NCI-H510A (cell line): ENCODE measurements at regions not wholly inside any gene's neighbourhood (a gene's known extent, or its start where the extent isn't known, plus 50 kb on each side); places are given as distances from the start of the nearest gene placed in this dataset.

Source experiments
- DNase-seq: peaks from one replicate; lab custom pipeline; 2025; lab: John Stamatoyannopoulos, UW

DNA sequence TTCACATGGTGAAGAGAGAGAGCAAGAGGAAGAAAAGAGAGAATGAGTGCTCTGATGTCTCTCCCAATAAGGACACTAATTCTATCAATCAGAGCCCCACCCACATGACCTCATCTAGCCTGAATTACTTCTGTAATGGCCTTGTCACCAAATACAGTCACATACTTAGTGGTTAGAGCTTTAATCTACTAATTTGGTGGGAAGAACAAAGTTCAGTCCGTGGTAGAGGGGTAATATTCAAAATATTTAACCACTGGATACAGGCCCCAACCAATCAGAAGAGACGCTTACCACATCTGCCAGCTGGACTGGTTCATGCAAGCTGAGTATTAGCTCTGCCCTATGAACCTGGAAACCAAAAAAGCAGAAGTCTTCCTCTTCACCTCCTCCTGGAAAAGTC is 336.3 kb upstream of the NFE2L3 start:
- DNase-seq: no peak

DNA sequence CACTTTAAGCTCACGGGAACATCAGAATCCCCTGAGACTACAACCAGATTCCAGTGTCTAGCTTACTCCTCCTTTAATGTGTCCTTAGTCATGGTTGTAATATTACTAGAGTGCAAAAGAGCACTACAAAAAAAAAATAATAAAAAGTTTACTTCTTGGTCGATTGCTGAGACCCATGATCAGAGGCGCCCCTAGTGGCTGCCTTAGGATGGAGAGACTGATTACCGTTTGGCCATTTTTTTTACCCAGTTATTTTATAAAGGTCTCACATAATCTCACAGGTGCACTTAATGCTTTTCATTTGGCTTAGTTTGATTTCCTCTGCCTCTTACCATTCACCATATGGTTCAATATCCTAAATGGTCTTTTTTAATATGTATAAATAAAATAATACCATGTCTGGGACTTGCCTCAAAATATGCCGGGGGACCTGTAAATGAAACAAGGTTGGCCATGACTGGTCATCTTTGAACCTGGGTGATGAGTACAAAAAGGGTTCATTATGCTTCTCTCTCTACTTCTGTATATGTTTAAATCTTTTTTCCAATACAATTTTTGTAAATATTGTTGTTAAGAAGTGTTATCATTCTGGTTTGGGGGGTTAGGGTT is 331.5 kb upstream of the NFE2L3 start:
- no peak for DNase-seq

DNA sequence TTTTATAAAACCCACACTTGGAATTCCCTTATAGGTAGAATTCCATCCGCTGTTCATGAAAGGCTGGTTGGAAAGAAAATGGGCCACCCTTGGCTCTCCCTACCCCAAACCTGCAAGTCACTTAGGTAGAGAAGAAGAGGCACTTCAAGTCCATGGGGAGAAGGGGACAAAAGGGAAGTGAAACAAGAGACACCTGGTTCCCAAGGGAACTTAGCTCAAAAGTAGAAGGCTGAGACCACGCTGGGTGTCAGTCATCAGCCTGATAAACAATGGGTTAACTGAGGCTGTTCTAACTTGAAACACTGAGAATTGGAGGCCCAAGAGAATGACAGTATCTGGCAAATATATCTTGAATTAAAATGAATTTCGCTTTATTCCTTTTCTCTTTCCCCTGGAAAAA is 330.8 kb upstream of the NFE2L3 start:
- no peak for DNase-seq

DNA sequence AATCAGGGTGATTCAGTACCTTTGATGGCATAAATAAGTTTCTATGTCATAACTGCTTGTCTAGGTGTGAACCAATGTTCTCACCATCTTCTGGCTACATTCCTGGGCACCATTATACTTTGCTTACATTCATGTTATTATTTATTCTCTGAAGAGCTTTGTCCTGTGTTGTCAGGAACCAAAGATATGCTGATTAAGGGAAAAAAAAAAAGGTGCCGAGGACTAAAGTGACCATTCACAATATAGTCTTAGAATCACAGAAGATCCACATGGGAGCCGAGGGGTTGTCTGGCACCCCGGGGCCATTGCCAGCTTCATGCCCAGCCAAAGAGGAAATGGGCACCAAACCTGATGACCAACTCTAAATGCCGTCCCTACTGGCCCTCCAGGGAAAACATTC is 329.2 kb upstream of the NFE2L3 start:
- no peak for DNase-seq

DNA sequence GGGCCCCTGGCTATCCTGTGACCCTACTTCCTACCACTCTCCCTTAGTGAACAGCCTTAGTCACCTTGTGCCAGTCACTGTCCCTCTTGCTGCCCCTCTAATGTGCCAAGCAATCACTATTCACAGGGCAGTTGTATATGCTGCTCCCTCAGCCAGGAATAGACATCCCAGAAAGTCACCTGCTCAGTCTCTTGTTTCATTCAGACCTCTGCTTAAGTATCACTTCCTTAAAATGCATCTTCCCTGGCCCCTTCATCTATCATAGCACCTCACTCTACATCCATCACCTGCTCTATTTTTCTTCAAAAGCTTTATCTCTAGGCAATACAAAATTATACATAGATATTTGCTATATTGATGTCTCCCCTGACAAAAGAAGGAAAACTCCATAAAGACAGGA is 328.4 kb upstream of the NFE2L3 start:
- no peak for DNase-seq

DNA sequence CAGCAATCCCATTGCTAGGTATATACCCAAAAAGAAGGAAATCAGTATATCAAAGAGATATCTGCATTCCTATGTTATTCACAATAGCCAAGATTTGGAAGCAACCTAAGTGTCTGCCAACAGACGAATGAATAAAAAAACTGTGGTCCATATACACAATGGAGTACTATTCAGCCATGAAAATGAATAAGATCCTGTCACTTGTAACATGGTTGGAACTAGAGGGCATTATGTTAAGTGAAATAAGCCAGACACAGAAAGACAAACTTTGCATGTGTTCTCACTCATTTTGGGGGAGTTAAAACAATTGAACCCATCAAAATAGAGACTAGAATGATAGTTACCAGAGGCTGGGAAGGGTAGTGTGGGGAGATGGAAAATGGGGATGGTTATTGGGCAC is 323.5 kb upstream of the NFE2L3 start:
- no peak for DNase-seq

DNA sequence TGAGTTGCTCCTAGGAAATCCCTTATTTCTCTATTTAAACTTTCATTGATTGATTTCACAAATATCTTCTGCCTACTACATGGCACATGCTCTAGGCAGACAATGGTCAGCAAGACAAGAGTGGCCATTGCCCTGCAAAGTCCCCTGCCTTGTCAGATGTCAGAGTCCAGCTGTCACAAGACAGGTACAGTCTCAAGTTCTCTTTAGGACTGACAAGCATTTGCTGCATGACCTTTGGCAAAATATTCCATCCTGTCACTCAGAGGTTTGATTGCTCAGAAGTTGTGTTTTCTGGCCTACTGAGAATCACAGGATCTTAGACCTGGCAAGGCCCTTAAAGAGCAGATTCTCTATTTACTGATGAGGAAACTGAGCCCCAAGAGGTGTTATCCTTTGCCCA is 322.3 kb upstream of the NFE2L3 start:
- DNase-seq: no peak

DNA sequence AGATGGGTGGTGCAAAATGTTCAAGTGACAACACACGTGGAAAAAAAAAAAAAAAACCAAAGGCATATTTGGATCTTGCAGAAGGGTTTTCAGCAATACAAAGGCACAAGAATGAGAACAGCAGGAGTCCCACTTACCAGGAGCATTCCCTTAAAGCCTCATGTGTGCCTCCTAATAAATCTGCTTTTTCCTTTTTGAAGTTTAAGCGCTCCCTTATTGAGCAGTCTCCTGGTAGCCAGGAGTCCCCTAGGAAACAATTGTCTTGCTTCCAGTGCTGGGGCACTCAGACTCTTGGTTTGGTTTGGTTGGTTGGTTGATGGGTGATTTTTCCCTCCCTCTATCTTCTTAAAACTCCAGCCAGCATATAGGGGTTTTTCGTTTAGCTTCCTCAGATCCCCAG is 321.8 kb upstream of the NFE2L3 start:
- no peak for DNase-seq

DNA sequence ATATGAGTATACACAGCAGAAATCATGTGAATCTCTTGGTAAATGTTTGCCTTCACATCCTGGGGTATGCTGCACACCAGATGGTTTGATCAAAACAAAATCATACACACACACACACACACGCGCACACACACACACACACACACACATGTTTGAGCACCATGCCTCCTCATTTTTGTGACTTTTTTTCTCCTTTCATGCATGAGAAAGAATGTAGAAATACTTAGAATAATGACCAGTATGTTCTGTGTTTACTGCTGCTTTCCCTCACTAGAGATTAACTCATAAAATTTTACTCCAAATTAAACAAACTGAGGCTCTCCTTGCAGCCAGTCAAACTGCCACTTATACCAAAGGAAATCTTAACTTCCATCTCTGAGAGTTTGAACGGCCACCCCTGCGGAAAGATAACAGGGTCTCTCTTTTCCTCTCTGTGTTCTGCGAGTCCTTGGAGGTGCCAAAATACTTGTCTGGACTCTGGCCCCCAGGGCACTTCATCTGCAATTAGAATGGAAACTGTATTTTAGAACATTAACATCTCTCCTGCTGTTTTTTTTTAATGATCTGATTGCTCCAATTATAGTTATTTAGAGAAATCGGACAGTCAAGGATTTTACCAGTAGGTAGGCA is 320.8 kb upstream of the NFE2L3 start:
- no peak for DNase-seq

DNA sequence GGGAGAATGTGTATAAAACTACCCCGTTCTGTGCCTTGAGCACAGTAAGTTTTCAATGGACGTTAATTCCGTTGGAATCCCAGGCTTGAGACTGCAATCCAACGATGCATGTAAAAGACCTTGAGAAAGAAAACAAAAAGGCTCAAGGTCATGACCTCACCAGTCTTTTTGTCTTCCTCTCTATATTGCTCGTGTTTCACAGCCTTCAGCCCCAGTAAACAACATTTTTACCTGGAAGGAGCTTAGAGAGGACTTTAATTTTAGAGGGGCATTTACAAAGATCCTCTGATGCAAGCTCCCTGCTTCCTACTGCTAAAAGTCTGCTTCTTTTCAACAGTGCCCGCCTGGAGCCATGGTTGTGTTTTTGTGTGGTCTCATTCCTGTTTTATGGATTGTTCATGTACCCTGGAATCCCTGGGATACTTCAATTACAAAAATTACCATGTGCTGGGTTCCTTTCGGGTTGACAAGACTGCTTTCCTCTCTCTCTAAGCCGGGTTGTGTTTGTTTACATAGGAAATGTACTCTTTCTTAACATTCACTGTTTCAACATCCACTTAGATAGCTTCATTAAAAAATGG is 320.1 kb upstream of the NFE2L3 start:
- no peak for DNase-seq

DNA sequence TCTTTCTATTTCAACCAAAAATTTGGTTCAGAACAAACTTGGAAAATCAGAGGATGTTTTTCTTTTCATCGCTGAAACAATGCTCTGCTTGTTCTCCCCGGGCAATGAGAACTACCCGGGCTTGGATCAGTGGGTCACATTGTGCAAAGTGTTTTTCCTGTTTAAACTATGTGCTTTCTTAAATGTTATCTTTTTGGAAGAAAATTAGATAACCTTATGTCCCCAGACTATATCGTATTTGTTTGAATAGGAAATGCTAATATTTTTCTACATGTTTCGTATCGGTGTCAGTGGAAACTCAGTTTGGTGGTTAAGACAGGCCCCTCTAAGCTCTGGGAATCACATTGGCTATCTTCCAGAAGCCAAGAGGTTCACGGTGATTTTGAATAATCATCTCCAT is 319.5 kb upstream of the NFE2L3 start:
- no peak for DNase-seq

DNA sequence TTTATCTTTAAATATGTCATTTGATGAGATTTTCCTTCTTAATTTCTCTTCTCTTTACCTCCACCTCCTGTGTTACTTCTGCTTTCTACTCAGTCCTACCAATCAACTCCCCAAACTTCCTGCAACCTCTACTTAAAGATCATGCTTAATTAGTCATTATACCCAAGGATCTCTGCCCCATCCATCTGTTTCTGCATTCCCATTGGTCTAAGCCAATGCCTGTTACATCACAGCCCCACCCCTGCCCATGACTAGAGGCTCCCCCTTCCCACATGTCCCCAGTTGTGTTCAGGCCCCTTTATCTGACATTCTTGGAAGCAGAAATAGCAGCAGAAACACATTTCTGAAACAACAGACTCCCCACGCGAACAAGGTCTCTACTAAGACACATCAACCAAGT is 319.1 kb upstream of the NFE2L3 start:
- DNase-seq: no peak

DNA sequence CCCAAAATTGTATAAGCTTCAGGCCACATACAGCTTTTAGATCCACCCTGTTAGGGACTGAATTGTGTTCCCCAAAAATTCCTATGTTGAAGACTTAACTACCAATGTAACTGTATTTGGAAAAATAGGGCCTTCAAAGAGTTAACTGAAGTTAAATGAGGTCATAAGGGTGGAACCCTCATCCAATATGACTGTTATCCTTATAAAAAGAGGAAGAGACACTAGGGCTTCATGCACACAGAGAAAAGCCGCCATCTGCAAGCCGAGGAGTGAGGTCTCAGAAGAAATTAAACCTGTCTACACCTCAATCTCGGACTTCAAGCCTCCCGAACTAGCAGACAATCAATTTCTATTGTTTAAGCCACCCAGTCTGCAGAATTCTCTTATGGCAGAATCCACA is 317.9 kb upstream of the NFE2L3 start:
- DNase-seq: no peak

DNA sequence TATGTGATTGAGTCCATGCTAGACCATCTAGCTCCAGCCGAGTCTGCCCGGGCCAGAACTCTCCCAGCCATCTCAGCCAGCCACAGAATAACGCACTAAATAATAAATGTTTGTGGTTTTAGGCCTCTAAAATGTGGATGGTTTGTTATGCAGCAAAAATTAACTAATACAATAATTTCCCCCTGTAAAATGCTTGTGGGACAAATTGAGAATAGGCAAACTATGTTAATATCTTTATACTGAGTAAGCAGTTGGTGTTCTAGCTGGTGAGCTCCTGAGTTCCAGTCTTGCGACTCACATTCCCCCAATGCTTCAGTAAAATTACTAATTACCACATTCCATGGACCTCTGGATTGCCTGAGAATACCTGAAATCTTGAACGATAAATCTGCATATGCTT is 316.8 kb upstream of the NFE2L3 start:
- DNase-seq: no peak

DNA sequence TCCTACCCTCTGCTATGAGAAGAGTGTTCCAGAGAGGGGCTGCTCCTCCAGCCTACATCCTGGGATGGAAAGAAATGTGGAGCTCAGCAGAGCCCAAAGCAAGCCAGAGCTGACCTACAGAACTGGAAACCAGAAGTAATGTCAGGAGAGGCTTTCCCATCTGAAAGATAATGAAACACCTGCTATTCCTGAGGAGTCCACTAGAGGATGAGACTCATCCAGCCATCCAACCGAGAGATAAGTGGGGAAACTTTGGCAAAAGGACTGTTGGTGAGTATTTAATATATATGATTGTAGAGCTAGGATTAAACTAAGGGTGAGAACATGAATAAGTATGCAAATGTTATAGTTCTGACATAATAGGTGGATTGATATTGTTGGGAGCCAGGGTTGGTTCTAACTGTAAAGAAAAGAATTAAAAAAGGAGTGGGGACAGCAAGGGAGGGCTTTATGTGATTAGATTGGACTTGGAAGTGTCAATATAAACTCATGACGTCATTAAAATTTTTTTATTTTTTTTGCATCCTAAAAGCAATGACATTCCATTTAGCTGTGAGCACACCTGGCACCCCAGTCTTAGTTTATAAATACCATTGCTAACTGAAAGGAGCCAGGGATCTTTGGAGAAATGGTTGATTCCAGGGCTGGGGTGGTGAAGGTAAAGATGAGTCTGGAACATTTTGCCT is 312.8 kb upstream of the NFE2L3 start:
- no peak for DNase-seq

DNA sequence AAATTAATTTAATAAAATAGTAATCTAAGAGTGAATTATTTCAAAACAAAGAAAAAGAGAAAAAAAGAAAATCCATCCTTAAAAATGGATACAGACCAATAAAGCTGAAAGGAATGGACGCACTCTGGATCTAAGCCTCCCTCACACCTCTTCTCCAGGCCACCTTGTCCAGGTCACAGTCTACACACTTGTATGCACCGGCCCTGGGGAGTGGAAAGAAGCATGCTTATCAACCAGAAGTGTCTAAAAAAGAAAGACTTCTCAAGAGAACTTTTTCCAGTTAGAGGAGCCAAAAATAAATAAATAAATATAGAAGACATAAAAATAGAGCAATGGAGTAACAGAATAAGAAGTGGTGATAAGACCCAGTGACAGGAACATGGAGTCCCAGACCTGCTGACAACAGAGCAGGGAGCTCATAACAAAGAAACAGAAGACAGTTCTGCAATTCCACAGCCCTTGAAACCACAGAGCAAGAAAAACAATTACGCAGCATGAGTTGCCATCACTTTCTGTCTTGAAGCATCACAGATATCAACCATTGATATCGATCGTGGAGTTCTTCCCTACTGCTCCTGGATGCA is 311.7 kb upstream of the NFE2L3 start:
- DNase-seq: no peak

DNA sequence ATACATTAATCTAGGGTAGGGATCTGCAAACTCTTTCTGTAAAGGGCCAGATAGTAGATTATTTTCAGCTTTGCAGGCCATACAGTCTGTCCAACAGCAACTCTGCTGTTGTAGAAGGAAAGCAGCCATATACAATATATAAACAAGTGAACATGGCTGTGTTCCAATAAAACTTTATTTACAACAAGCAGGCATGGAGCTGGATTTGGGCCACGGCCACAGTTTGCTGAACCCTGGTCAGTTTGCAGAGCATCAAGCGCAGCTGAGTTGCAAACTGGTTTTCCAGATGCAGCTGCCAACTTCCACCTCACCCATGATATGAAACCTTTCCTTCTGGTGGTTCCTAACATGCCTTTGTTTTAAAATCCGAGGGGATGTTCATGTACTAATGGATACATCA is 310.4 kb upstream of the NFE2L3 start:
- no peak for DNase-seq

DNA sequence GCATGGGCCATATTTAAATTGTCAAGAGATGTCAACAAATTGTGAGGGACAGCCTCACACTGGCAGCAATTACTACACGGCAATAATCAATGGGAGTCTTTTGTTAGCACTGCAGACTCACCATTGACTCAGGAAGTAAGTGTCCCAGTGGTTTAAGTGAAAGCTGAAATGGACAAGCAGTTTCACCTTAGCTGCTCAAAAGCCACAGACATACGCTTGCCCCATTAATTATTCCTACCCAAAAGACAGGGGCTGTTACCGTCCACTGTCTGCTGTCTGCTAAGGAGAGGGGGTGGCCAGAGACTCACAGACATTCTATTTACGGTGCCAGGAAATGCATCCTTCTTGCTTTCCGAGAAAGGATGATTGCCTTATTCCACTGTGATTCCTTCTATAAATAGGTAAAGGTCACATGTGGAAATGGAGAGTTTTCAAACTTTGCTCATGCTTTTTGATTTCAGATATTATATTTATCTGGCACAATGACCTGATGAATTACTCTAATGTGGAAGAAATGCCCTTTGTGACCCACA is 309.7 kb upstream of the NFE2L3 start:
- DNase-seq: no peak

DNA sequence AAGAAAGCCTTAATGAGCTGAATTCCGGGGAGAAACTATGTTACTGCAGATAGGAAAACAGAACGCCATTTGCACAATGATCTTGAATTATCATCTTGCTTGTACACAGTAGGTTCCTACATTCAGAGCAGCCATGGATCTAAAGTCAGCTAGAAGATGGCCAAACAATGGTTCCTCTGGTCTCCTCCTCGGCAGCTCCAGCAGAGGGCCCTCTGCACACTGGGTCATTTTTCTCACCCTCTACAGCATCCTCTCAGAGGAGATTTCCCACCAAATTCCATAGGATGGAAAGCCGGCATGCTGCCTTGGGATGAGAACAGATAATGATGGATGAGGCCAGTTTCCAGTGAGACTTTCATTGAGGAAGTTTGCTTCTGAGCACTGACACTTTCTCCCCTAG is 308.5 kb upstream of the NFE2L3 start:
- DNase-seq: no peak

DNA sequence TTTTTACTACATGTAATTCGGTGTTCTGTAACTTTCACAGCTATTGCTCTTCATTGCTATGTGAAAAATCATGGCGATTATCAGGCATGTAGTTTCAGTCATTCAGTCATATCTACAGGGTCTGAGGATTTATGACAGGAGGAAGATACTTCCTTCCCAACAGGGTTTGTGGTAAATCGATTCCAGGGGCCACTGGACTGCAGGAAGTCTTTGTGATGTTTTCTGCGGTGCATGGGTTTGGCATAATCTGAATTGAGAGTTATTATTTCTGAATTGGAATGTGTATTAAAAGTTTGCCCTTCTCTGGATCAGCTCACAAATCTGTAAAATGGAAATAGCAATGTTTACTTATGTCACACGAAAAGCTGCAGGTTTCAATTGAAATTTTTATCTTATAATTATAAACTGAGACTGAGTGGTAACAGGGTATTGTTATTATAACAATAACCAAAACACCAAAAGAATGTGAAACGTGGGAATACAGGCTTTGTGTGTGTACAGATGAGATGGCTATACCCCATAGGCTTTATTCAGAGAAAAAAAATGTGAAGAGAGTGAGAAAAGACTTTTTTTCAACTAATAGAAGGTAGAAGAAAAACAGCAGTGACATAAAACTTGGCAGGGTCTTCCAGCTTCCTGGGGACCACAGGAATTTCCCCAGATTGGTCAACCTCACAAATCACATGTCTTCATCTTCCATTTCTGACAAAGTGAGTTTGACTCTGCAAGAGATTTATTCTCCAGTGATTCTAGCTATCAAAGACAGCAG is 307.7 kb upstream of the NFE2L3 start:
- DNase-seq: no peak

DNA sequence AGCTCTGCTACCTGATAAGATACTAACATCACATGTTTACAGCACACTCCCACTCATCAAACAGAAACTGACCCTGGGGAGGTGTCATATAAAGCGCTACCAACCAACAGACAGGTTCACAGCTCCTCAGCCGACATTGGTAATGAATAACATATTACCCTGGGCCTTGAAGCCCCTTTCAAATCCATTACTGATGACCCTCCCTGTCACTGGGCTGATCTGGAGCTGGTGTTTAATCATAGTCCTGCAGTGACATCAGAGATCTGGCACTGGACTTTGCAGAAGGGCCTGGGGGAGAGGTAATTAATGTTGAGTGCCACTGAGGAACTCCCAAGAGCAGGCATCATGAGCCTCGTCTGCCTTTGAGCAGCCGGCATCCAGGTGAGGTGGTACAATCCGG is 306.5 kb upstream of the NFE2L3 start:
- DNase-seq: no peak

DNA sequence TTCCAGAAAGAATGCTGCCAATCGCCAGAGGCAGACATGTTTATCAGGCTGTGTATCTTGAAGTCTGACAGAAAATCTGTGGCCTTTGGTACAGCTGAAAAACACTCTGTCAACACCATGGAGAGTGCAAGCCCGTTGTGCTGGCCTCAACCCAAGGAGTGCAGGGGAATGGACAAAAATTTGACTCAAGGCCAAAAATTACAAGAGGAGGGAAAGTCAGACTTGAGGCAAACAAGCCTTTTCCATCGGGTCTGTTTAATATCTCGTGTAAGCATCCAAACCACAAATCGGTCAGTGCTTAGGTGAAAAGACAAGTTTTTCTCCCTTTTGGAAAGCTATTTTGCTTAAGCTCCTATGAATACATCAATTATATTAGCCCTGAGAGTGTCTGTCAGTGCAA is 305.3 kb upstream of the NFE2L3 start:
- DNase-seq: no peak
